NCI-H1694 (cell line): ENCODE measurements at regions not wholly inside any gene's neighbourhood (a gene's known extent, or its start where the extent isn't known, plus 50 kb on each side); places are given as distances from the start of the nearest gene placed in this dataset.
"Not testable (repeated sequence)": the region's sequence is repeated elsewhere in the genome, so short reads cannot be mapped to it uniquely, and the experiment has no call there.

ENCODE experiments used
- DNase-seq: peaks from one replicate; lab custom pipeline; 2025; lab: John Stamatoyannopoulos, UW

GRCh38 chr7:69515495-69516212 lies 82.6 kb upstream of the AUTS2 start:
- no peak for DNase-seq

GRCh38 chr7:69516238-69516820 lies 81.9 kb upstream of the AUTS2 start:
- DNase-seq, result no peak

GRCh38 chr7:69517985-69518704 lies 80.1 kb upstream of the AUTS2 start:
- DNase-seq, result no peak

GRCh38 chr7:69518705-69519077 lies 79.6 kb upstream of the AUTS2 start:
- DNase-seq, result no peak

GRCh38 chr7:69526570-69526969 lies 71.7 kb upstream of the AUTS2 start:
- DNase-seq, result no peak

- DNase-seq, result no peak
These were observed 70.6 kb upstream of the AUTS2 start for GRCh38 chr7:69527706-69528105.

GRCh38 chr7:69531050-69531449 lies 67.2 kb upstream of the AUTS2 start:
- no peak for DNase-seq

GRCh38 chr7:69534461-69535041 lies 63.7 kb upstream of the AUTS2 start:
- no peak for DNase-seq

GRCh38 chr7:69537691-69538090 lies 60.6 kb upstream of the AUTS2 start:
- no peak for DNase-seq

- DNase-seq, result no peak
These were observed 58.7 kb upstream of the AUTS2 start for GRCh38 chr7:69539531-69539930.

- DNase-seq, result no peak
These were observed 58.0 kb upstream of the AUTS2 start for GRCh38 chr7:69540287-69540686.

- not testable (repeated sequence) for DNase-seq
These were observed 56.4 kb upstream of the AUTS2 start for GRCh38 chr7:69541779-69542432.

- DNase-seq, result no peak
These were observed 53.1 kb upstream of the AUTS2 start for GRCh38 chr7:69545175-69545574.
